Kidney (tissue), 13 donors: ENCODE measurements at regions not wholly inside any gene's neighbourhood (a gene's known extent, or its start where the extent isn't known, plus 50 kb on each side); places are given as distances from the start of the nearest gene placed in this dataset.

Experiments
- DNase-seq, 5 donors: peaks; one replicate each; pipeline ENCODE4 v3.0.0-alpha.2; 2013 to 2020
- FAIRE-seq: peaks from 2 replicates; lab custom pipeline; 2012; peaks lifted over from hg19 to GRCh38; lab: Jason Lieb, UNC
- H3K27ac ChIP-seq, 2 donors: one replicate each; pipeline ENCODE4 v1.7.0; 2013; ENCODE audit warnings: low read depth in 2 of 2, low read length in 2 of 2, inconsistent platforms in 1 of 2
- H3K27me3 ChIP-seq: one replicate; pipeline ENCODE4 v1.7.1; 2013; ENCODE audit warnings: low read length, inconsistent platforms; ENCODE audit not compliant: control insufficient read depth, insufficient read depth
- H3K36me3 ChIP-seq, 3 donors: one replicate each; pipeline versions ENCODE4 v1.7.0 to v1.7.1; 2013; ENCODE audit warnings: low read length in 3 of 3, control low read depth in 1 of 3, inconsistent platforms in 1 of 3; ENCODE audit not compliant: insufficient read depth in 3 of 3, control insufficient read depth in 2 of 3
- H3K4me1 ChIP-seq, 3 donors: one replicate each; pipeline versions ENCODE4 v1.7.0 to v1.7.1; 2013; ENCODE audit warnings: low read length in 3 of 3, inconsistent platforms in 1 of 3, low read depth in 1 of 3; ENCODE audit not compliant: control insufficient read depth in 2 of 3, insufficient read depth in 2 of 3
- H3K4me3 ChIP-seq, 3 donors: one replicate each; pipeline versions ENCODE4 v1.7.0 to v1.8.1; 2013; ENCODE audit warnings: low read length in 3 of 3, control low read depth in 1 of 3, inconsistent platforms in 1 of 3
- H3K9ac ChIP-seq, 3 donors: one replicate each; pipeline versions ENCODE4 v1.7.0 to v1.7.1; 2013; ENCODE audit warnings: low read length in 3 of 3, control low read depth in 1 of 3, inconsistent platforms in 1 of 3
- H3K9me3 ChIP-seq, 3 donors: one replicate each; pipeline versions ENCODE4 v1.7.0 to v1.7.1; 2013; ENCODE audit warnings: low read length in 3 of 3, control low read depth in 1 of 3, inconsistent platforms in 1 of 3; ENCODE audit not compliant: control insufficient read depth in 2 of 3, insufficient read depth in 1 of 3
- CTCF ChIP-seq: IDR thresholded peaks from 3 replicates; pipeline ENCODE4 v1.5.1; 2012; ENCODE audit warnings: mild to moderate bottlenecking, moderate library complexity, borderline replicate concordance; ENCODE audit not compliant: insufficient read depth; ENCODE audit errors: extremely low read depth
- intact Hi-C: fragments of 100-400 bp; cut with DNase I; formaldehyde crosslinking; loops from one replicate; pipeline ENCODE4 v1.11.1; 2022
- donor health status: control.
- donor health status: control.
- donor health status: control.
- donor health status: control.
- donor health status: control.
- donor health status: DM: yes; HTN: yes; CAD: no.
- donor health status: Normal renal cell carcinoma (clear cell type).

DNA sequence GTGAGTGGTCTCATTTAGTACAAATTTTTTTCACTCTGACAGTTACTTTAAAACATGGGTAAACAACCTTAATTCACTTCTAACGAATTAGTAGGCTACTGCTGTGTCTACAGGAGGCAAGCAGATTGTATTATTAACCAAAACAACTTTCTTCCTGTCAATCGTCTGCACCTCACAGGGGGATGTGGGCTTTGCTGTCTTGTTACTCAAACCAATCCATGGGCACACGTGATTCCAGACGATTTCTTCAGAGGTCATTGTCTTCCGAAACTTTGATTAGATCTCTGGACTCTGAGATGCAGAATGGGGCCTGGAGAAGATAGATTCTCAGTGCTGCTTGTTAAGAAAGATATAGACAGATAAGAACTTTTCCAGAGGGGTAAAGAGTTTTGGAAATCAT is 327.8 kb downstream of the DHX15 start:
- FAIRE-seq, result no peak
- Histone ChIP-seq H3K27me3 (no peaks in the 10 kb centered on the region), H3K9me3 (no peaks in the 10 kb centered on the region), H3K4me3 (no peak overlapping the region), H3K27ac (no peak overlapping the region), H3K9ac (no peak overlapping the region), H3K4me1 (no peaks in the 10 kb centered on the region), H3K36me3 (no peaks in the 10 kb centered on the region)
- intact Hi-C loops, result no loop called here
- no peak for TF ChIP-seq CTCF
- no peak for DNase-seq

- Histone ChIP-seq H3K9ac (no peak overlapping the region), H3K9me3 (no peaks in the 10 kb centered on the region), H3K4me3 (no peak overlapping the region), H3K4me1 (no peaks in the 10 kb centered on the region), H3K27me3 (no peaks in the 10 kb centered on the region), H3K36me3 (no peaks in the 10 kb centered on the region), H3K27ac (no peak overlapping the region)
- FAIRE-seq (no peak), DNase-seq (no peak)
- no peak for TF ChIP-seq CTCF
- intact Hi-C loops, result no loop called here
Measured at GRCh38 chr4:24256066-24256465, 328.3 kb downstream of the DHX15 start.

GRCh38 chr4:24252121-24252520 is 332.2 kb downstream of the DHX15 start:
- Histone ChIP-seq H3K36me3 (no peaks in the 10 kb centered on the region), H3K27me3 (no peaks in the 10 kb centered on the region), H3K9ac (no peak overlapping the region), H3K9me3 (no peaks in the 10 kb centered on the region), H3K27ac (no peak overlapping the region), H3K4me1 (peaks cover 0 to 5% (median 3%) of the 10 kb centered on the region in 3 donors), H3K4me3 (no peak overlapping the region)
- intact Hi-C loops, result no loop called here
- FAIRE-seq, result no peak
- no peak for TF ChIP-seq CTCF
- no peak for DNase-seq

DNA sequence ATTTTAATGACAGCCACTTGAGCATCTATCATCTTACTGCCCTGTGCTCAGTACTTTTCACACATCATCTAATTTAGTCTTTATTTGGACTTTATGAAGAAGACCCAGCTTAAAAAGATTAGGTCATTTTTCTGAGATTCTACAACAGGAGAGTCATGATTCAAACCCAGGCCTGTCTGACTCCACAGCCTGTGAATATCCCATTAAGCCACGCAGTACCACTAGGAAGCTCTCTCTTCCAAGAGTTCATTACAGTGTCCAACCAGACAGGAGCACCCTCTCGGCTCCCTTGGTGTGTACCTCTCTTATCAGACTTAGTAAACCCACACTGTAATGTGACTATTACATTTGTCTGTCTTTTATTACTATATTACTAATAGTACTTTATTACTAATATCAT is 332.8 kb downstream of the DHX15 start:
- intact Hi-C loops, result no loop called here
- no peak for FAIRE-seq
- no peak for TF ChIP-seq CTCF

More for the DNA sequence above, 332.8 kb downstream of the DHX15 start:
- peaks cover 0 to 5% (median 3%) of the 10 kb centered on the region in 3 donors for H3K4me1 ChIP-seq
- no peaks in the 10 kb centered on the region for H3K36me3 ChIP-seq
- H3K4me3 ChIP-seq, result no peak overlapping the region
- H3K27ac ChIP-seq, result no peak overlapping the region
- no peaks in the 10 kb centered on the region for H3K9me3 ChIP-seq
- no peaks in the 10 kb centered on the region for H3K27me3 ChIP-seq
- no peak overlapping the region for H3K9ac ChIP-seq
- DNase-seq, result no peak
